H1 (cell line): ENCODE measurements at regions not wholly inside any gene's neighbourhood (a gene's known extent, or its start where the extent isn't known, plus 50 kb on each side); places are given as distances from the start of the nearest gene placed in this dataset.

Experiments used
- CBX5 ChIP-seq: fragments of 300-800, 300-1000 bp; sonication (generic); IDR thresholded peaks from 2 replicates; pipeline ENCODE4 v1.7.1; 2016; ENCODE audit warnings: antibody characterized with exemption, low read length, low read depth
- CREB1 ChIP-seq: IDR thresholded peaks from 2 replicates; pipeline ENCODE4 v1.6.1; 2012; ENCODE audit warnings: inconsistent platforms
- CTCF ChIP-seq, 3 experiments: IDR thresholded peaks; 1 replicate in 2 of 3; 2 replicates in 1 of 3; pipeline versions ENCODE4 v1.5.1 to v1.6.1; 2011; ENCODE audit warnings: low read length in 3 of 3, mild to moderate bottlenecking in 3 of 3, inconsistent platforms in 2 of 3, low read depth in 1 of 3, moderate library complexity in 1 of 3; ENCODE audit not compliant: insufficient read depth in 1 of 3; ENCODE audit errors: control extremely low read depth in 1 of 3
- EZH2 ChIP-seq: fragments of 200-600 bp; sonication (generic); IDR thresholded peaks from 2 replicates; pipeline ENCODE4 v1.7.1; 2012; ENCODE audit warnings: low read depth, mild to moderate bottlenecking, moderate library complexity, low read length, inconsistent platforms; ENCODE audit not compliant: severe bottlenecking
- POLR2A ChIP-seq, 2 experiments: IDR thresholded peaks; 1 replicate in 1 of 2; 2 replicates in 1 of 2; pipeline ENCODE4 v1.6.1; 2011; ENCODE audit warnings: low read depth in 2 of 2, low read length in 2 of 2, mild to moderate bottlenecking in 2 of 2; ENCODE audit errors: control extremely low read depth in 1 of 2
- POLR2AphosphoS5 ChIP-seq: IDR thresholded peaks from 2 replicates; pipeline ENCODE4 v1.6.1; 2011; ENCODE audit warnings: low read depth, low read length
- SAP30 ChIP-seq: fragments of 300-600 bp; sonication (generic); IDR thresholded peaks from 2 replicates; pipeline ENCODE4 v1.7.1; 2012; ENCODE audit warnings: low read length, moderate library complexity, mild to moderate bottlenecking, inconsistent platforms; ENCODE audit not compliant: insufficient read depth, insufficient replicate concordance
- TCF12 ChIP-seq: IDR thresholded peaks from 2 replicates; pipeline ENCODE4 v1.6.1; 2011; ENCODE audit warnings: low read depth, mild to moderate bottlenecking, low read length

- TF ChIP-seq POLR2A (IDR thresholded peaks at IDR 0.05; ENCODE audit: control extremely low read depth in 1 of 2, low read depth in 2 of 2, low read length in 2 of 2) (no peak), EZH2 (no peak), TCF12 (no peak), CREB1 (no peak), CBX5 (no peak), CTCF (IDR thresholded peaks at IDR 0.05; ENCODE audit: control extremely low read depth in 1 of 3, insufficient read depth in 1 of 3, low read depth in 1 of 3, low read length in 3 of 3) (no peak), SAP30 (no peak), POLR2AphosphoS5 (no peak)
Measured at GRCh38 chr4:123619326-123619725, 222.7 kb downstream of the SPRY1 start.
